Caco-2 (cell line): ENCODE measurements at regions not wholly inside any gene's neighbourhood (a gene's known extent, or its start where the extent isn't known, plus 50 kb on each side); places are given as distances from the start of the nearest gene placed in this dataset.

Experiments used
- BruUV-seq: library from RNA; stranded (reverse); fragments of 400-500 nt; replicated peaks from 2 replicates; lab custom pipeline; 2021; lab: Mats Ljungman, UMichigan
- CTCF ChIA-PET: fragments of 300-600 bp; sonication (Branson Sonifier 250); formaldehyde crosslinking; loops from one replicate; lab custom pipeline; 2022; ENCODE audit warnings: antibody characterized with exemption; lab: Charles Lee
- POLR2A ChIA-PET: fragments of 300-600 bp; sonication (Branson Sonifier 250); formaldehyde crosslinking; loops from one replicate; lab custom pipeline; 2022; ENCODE audit warnings: antibody characterized with exemption; lab: Charles Lee
- DNase-seq, 2 experiments: peaks; one replicate each; pipeline versions ENCODE4 v3.0.0 to v3.0.0-alpha.2; 2020 to 2022
- H3K27me3 ChIP-seq: replicated peaks from 2 replicates; pipeline ENCODE4 v1.6.0; 2011; ENCODE audit warnings: low read length; ENCODE audit not compliant: control insufficient read depth, insufficient read depth
- H3K36me3 ChIP-seq: 2 replicates; pipeline ENCODE4 v1.5.1; 2011; ENCODE audit warnings: low read length; ENCODE audit not compliant: control insufficient read depth, insufficient read depth
- H3K4me1 ChIP-seq: fragments of 250-450 bp; sonication (Bioruptor Pico); 2 replicates; pipeline ENCODE4 v1.5.1; 2020; ENCODE audit warnings: mild to moderate bottlenecking
- H3K4me3 ChIP-seq: 2 replicates; pipeline ENCODE4 v1.5.1; 2011; ENCODE audit warnings: low read depth, mild to moderate bottlenecking, control low read depth, low read length
- H3K9me3 ChIP-seq: fragments of 250-450 bp; sonication (Bioruptor Pico); 2 replicates; pipeline ENCODE4 v1.5.1; 2020; ENCODE audit warnings: mild to moderate bottlenecking, moderate library complexity
- H3K27ac Mint-ChIP-seq: one replicate; pipeline ENCODE4 v1.8.0; 2022; ENCODE audit warnings: mixed read lengths; ENCODE audit not compliant: unreplicated experiment
- H3K27me3 Mint-ChIP-seq: one replicate; pipeline ENCODE4 v1.8.0; 2022; ENCODE audit warnings: mixed read lengths; ENCODE audit not compliant: insufficient read depth, unreplicated experiment
- H3K36me3 Mint-ChIP-seq: one replicate; pipeline ENCODE4 v1.8.0; 2022; ENCODE audit warnings: mild to moderate bottlenecking, mixed read lengths; ENCODE audit not compliant: insufficient read depth, unreplicated experiment
- H3K4me1 Mint-ChIP-seq: one replicate; pipeline ENCODE4 v1.8.0; 2022; ENCODE audit warnings: low read depth, mixed read lengths; ENCODE audit not compliant: unreplicated experiment
- H3K4me3 Mint-ChIP-seq: one replicate; pipeline ENCODE4 v1.8.0; 2022; ENCODE audit warnings: mild to moderate bottlenecking, moderate library complexity, mixed read lengths; ENCODE audit not compliant: unreplicated experiment
- H3K9me3 Mint-ChIP-seq: one replicate; pipeline ENCODE4 v1.8.0; 2022; ENCODE audit warnings: mixed read lengths; ENCODE audit not compliant: unreplicated experiment
- intact Hi-C: fragments of 100-400 bp; cut with micrococcal nuclease; formaldehyde crosslinking; loops from one replicate; pipeline ENCODE4 v1.10.0; 2022; ENCODE audit not compliant: unreplicated experiment
- TF ChIP-seq, protein P1 (sequence below), 2 experiments: fragments of 200-600 bp in 1 of 2; IDR thresholded peaks; 1 replicate in 1 of 2; 2 replicates in 1 of 2; pipeline versions ENCODE4 v1.5.1 to v1.8.0; 2011 to 2022; ENCODE audit warnings: antibody characterized with exemption in 1 of 2, control low read depth in 1 of 2, inconsistent platforms in 1 of 2, low read depth in 1 of 2, low read length in 1 of 2, mild to moderate bottlenecking in 1 of 2, moderate library complexity in 1 of 2; ENCODE audit not compliant: insufficient read depth in 1 of 2, severe bottlenecking in 1 of 2, unreplicated experiment in 1 of 2

DNA sequence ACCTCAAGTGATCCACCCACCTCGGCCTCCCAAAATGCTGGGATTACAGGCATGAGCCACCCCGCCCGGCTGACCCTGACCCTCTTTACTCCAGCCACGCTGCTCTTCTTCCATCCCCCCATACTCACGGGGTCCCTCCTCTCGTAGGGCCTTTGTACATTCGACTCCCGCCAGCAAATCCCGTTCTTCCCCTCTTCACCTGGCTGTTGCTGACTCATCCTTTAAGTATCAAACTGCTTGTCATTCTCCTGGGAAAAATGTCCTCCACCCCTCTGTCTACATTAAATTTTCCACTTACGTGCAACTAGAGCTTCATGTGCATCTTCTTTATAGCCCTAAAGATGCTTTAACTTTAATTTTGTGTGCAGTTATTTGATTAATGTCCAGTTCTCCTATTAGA lies 203.1 kb downstream of the OPA1 start:
- Histone ChIP-seq H3K36me3 (no peaks in the 10 kb centered on the region), H3K4me1 (peaks cover 32% of the 10 kb centered on the region), H3K9me3 (no peaks in the 10 kb centered on the region), H3K27me3 (no peaks in the 10 kb centered on the region), H3K4me3 (no peak overlapping the region)
- intact Hi-C loops: no loop called here
- no TSS peak for BruUV-seq
- Mint-ChIP-seq H3K36me3 (no peaks in the 10 kb centered on the region), H3K27me3 (no peaks in the 10 kb centered on the region), H3K4me1 (peaks cover 38% of the 10 kb centered on the region), H3K4me3 (no peak overlapping the region), H3K9me3 (peaks cover 10% of the 10 kb centered on the region), H3K27ac (peak overlapping the region; percentile 34)
- TF ChIP-seq, protein P1, sequence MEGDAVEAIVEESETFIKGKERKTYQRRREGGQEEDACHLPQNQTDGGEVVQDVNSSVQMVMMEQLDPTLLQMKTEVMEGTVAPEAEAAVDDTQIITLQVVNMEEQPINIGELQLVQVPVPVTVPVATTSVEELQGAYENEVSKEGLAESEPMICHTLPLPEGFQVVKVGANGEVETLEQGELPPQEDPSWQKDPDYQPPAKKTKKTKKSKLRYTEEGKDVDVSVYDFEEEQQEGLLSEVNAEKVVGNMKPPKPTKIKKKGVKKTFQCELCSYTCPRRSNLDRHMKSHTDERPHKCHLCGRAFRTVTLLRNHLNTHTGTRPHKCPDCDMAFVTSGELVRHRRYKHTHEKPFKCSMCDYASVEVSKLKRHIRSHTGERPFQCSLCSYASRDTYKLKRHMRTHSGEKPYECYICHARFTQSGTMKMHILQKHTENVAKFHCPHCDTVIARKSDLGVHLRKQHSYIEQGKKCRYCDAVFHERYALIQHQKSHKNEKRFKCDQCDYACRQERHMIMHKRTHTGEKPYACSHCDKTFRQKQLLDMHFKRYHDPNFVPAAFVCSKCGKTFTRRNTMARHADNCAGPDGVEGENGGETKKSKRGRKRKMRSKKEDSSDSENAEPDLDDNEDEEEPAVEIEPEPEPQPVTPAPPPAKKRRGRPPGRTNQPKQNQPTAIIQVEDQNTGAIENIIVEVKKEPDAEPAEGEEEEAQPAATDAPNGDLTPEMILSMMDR (IDR thresholded peaks at IDR 0.05; ENCODE audit: insufficient read depth in 1 of 2, low read depth in 1 of 2, low read length in 1 of 2, severe bottlenecking in 1 of 2, unreplicated experiment in 1 of 2): no peak
- CTCF ChIA-PET: no interaction called here
- POLR2A ChIA-PET: no interaction called here
- no peak for DNase-seq

DNA sequence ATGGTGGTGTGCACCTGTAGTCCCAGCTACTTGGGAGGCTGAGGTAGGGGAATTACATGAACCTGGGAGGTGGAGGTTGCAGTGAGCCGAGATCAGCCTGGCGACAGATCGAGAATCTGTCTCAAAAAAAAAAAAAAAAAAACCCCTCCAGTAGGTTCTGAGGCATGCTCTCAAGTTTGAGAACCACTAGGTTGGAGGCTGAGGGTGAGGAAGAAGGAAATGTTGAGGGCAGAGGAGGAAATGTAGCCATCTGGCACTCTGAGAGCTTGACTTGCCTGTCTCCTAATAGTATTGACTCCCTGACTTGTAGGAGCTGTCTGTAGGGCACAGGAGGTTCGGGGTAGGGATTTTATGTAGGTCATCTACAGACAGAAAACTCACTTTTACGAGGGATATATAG lies 204.6 kb downstream of the OPA1 start:
- TF ChIP-seq, protein P1 (IDR thresholded peaks at IDR 0.05; ENCODE audit: insufficient read depth in 1 of 2, low read depth in 1 of 2, low read length in 1 of 2, severe bottlenecking in 1 of 2, unreplicated experiment in 1 of 2): no peak
- intact Hi-C loops: no loop called here
- CTCF ChIA-PET: no interaction called here
- Histone ChIP-seq H3K27me3 (no peaks in the 10 kb centered on the region), H3K4me1 (peaks cover 20% of the 10 kb centered on the region), H3K4me3 (no peak overlapping the region), H3K36me3 (no peaks in the 10 kb centered on the region), H3K9me3 (no peaks in the 10 kb centered on the region)
- POLR2A ChIA-PET: no interaction called here
- no peak overlapping the region for H3K27ac Mint-ChIP-seq
- H3K36me3 Mint-ChIP-seq: no peaks in the 10 kb centered on the region
- no peak for DNase-seq
- H3K4me3 Mint-ChIP-seq: no peak overlapping the region
- H3K4me1 Mint-ChIP-seq: peaks cover 30% of the 10 kb centered on the region
- H3K9me3 Mint-ChIP-seq: peaks cover 10% of the 10 kb centered on the region
- no peaks in the 10 kb centered on the region for H3K27me3 Mint-ChIP-seq
- BruUV-seq: no TSS peak

DNA sequence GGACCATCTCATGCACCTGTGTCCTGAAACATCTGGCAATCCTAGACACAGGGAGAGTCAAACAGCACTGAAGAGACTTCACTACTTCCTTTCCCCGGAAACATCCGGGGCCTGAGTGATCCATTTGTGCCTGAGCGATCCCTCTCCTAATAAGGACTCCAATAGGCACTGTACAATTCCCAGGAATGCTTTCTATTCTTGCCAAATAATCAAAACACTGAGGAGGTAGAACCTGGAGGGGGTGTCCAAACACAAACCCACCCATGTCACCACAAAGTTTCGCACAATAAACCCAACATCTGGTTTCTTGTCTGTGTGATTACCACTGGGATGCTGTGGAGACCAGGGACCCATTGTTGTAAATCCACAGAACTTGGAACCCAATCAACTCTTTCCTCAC lies 205.0 kb downstream of the OPA1 start:
- Mint-ChIP-seq H3K27ac (no peak overlapping the region), H3K36me3 (no peaks in the 10 kb centered on the region), H3K27me3 (no peaks in the 10 kb centered on the region), H3K4me1 (peaks cover 30% of the 10 kb centered on the region), H3K9me3 (peaks cover 10% of the 10 kb centered on the region), H3K4me3 (no peak overlapping the region)
- CTCF ChIA-PET: no interaction called here
- no peak overlapping the region for H3K4me3 ChIP-seq
- no peaks in the 10 kb centered on the region for H3K9me3 ChIP-seq
- BruUV-seq: no TSS peak
- no peaks in the 10 kb centered on the region for H3K36me3 ChIP-seq
- POLR2A ChIA-PET: no interaction called here
- H3K4me1 ChIP-seq: peaks cover 22% of the 10 kb centered on the region
- intact Hi-C loops: no loop called here
- H3K27me3 ChIP-seq: no peaks in the 10 kb centered on the region
- DNase-seq: no peak
- TF ChIP-seq, protein P1 (IDR thresholded peaks at IDR 0.05; ENCODE audit: insufficient read depth in 1 of 2, low read depth in 1 of 2, low read length in 1 of 2, severe bottlenecking in 1 of 2, unreplicated experiment in 1 of 2): no peak
